Progenitor cell of endocrine pancreas (in vitro differentiated cells): ENCODE measurements at regions not wholly inside any gene's neighbourhood (a gene's known extent, or its start where the extent isn't known, plus 50 kb on each side); places are given as distances from the start of the nearest gene placed in this dataset.

ENCODE experiments used
- DNase-seq: peaks from one replicate; pipeline ENCODE4 v3.0.0; 2021; ENCODE audit warnings: low spot score; ENCODE audit not compliant: unreplicated experiment
- H3K27ac Mint-ChIP-seq: 2 replicates; pipeline ENCODE4 v1.8.0; 2021; ENCODE audit warnings: mild to moderate bottlenecking, moderate library complexity, mixed read lengths
- H3K27me3 Mint-ChIP-seq: 2 replicates; pipeline ENCODE4 v1.8.0; 2021; ENCODE audit warnings: mixed read lengths
- H3K36me3 Mint-ChIP-seq: 2 replicates; pipeline ENCODE4 v1.8.0; 2022; ENCODE audit warnings: mixed read lengths; ENCODE audit not compliant: insufficient read depth
- H3K4me1 Mint-ChIP-seq: 2 replicates; pipeline ENCODE4 v1.8.0; 2021; ENCODE audit warnings: low read depth, mixed read lengths
- H3K4me3 Mint-ChIP-seq: 2 replicates; pipeline ENCODE4 v1.8.0; 2021; ENCODE audit warnings: low read depth, mild to moderate bottlenecking, moderate library complexity, mixed read lengths
- H3K9me3 Mint-ChIP-seq: 2 replicates; pipeline ENCODE4 v1.8.0; 2021; ENCODE audit warnings: low read depth, mixed read lengths
- TF ChIP-seq, protein P1 (sequence below): fragments of 200-600 bp; sonication (generic); IDR thresholded peaks from one replicate; pipeline ENCODE4 v1.5.0; 2021; ENCODE audit warnings: antibody characterized with exemption, mild to moderate bottlenecking; ENCODE audit not compliant: unreplicated experiment

DNA sequence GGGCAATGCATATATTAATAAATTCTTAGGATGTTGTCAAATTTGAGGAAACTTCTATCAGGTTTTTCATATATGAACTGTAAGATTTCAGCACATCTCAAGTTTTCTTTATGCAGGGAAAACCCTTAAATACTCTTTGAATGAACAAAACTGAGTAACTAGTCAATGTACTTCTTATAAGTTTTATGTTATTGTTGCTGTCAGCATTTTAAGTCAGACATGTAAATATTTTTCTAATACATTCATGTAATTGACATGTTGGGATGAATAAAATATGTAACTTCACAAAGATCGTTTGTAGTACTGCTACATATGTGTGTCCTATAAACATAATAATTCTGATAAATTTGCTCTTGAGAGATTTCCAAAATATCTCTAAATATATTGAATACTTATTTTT is 109.6 kb downstream of the BMP4 start:
- no peak overlapping the region for H3K4me3 Mint-ChIP-seq
- H3K27ac Mint-ChIP-seq = no peak overlapping the region
- TF ChIP-seq, protein P1, sequence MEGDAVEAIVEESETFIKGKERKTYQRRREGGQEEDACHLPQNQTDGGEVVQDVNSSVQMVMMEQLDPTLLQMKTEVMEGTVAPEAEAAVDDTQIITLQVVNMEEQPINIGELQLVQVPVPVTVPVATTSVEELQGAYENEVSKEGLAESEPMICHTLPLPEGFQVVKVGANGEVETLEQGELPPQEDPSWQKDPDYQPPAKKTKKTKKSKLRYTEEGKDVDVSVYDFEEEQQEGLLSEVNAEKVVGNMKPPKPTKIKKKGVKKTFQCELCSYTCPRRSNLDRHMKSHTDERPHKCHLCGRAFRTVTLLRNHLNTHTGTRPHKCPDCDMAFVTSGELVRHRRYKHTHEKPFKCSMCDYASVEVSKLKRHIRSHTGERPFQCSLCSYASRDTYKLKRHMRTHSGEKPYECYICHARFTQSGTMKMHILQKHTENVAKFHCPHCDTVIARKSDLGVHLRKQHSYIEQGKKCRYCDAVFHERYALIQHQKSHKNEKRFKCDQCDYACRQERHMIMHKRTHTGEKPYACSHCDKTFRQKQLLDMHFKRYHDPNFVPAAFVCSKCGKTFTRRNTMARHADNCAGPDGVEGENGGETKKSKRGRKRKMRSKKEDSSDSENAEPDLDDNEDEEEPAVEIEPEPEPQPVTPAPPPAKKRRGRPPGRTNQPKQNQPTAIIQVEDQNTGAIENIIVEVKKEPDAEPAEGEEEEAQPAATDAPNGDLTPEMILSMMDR = no peak
- no peaks in the 10 kb centered on the region for H3K27me3 Mint-ChIP-seq
- no peaks in the 10 kb centered on the region for H3K36me3 Mint-ChIP-seq
- H3K9me3 Mint-ChIP-seq = no peaks in the 10 kb centered on the region
- DNase-seq = no peak
- peaks cover 11% of the 10 kb centered on the region for H3K4me1 Mint-ChIP-seq

DNA sequence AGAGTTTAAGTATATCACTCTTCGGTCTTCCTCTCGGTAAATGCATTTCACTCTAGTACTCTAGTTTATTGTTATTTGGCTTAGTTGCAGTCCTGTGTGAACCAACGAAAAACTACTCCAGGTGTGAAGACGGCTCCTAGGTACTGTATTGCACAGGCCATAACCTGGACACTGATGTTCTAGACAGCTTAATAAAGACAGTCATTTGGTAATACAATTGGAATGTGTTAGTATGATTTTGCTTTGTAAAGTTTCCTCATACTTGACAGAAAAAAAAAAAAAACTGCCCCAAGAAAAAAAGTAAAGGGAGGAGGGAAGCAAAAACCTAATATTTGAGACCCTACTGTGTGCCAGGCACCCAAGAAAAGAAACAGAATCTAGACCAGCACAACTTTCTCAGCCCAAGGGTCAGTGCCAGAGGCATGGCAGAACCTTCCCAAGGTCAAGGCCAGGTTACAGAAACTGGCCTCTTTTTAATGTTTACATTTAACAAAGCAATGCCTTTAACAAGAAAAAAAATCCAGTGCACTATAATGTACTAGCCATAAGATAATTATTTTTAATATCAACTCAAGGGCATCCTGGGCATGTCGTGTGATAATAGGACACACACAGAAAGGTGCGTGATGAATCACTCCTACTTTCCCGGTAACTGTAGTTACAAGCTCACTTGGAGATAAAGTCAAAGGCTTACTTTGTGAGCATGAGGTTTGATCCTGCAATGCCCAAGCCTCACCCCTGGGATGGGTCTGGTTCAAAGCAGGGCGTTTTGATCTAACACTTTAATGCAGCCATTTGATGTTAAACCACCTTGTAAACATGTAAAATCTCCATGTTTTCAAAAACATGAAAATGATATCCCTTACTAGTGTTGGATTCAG is 110.6 kb downstream of the BMP4 start:
- TF ChIP-seq, protein P1 = no peak
- no peaks in the 10 kb centered on the region for H3K9me3 Mint-ChIP-seq
- H3K27ac Mint-ChIP-seq = no peak overlapping the region
- peaks cover 11% of the 10 kb centered on the region for H3K4me1 Mint-ChIP-seq
- no peak overlapping the region for H3K4me3 Mint-ChIP-seq
- no peaks in the 10 kb centered on the region for H3K36me3 Mint-ChIP-seq
- DNase-seq = no peak
- H3K27me3 Mint-ChIP-seq = no peaks in the 10 kb centered on the region

GRCh38 chr14:53842938-53843337 is 113.7 kb downstream of the BMP4 start:
- Mint-ChIP-seq H3K36me3 (peaks cover 3% of the 10 kb centered on the region), H3K4me1 (peaks cover 5% of the 10 kb centered on the region), H3K27ac (peak overlapping the region; percentile 50), H3K4me3 (no peak overlapping the region), H3K27me3 (no peaks in the 10 kb centered on the region), H3K9me3 (peaks cover 3% of the 10 kb centered on the region)
- TF ChIP-seq, protein P1 = no peak
- no peak for DNase-seq

DNA sequence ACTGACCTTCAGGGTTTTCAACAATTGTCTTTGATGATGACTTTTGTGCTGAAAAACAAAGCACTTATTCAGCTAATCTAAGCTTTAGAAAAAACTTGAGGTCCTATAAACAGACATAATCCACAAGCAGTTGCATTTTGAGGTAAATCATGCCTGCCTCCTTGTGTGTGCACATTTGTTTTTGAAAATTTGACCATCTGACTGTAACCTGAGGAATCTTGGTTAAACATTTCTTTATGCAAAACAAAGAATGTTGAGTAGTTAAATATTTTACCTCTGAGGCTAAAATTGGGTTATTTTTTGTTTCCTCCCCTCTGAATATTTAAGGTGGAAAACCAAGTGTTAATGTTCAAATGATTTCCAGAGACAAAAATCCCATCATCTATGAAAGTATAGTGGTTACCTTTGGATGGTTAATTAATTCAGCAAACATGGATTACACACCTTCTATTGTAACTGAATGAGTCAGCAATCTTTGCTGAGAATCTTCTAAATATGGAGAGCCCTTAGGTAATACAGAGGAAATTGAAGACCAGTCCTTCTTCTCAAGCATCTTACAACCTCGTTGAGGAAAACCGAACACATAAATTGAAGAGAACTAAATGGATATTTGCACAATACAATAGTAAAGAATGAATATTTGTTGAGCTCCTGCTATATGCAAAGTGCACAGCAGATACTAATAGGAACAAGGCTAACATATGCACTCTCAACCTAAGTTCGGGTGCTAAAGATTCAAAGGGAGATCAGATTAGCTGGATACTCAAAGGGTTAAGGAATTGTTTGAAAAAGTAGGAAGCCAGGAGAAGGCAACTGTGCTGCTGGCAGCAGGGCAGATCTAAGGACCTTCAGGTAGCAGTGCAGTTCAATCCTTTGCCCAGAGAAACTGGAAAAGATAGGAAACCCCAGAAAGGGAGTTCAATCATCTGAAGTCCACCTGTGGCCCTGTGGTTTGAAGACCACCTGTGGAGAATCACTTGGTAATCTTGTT is 115.2 kb downstream of the BMP4 start:
- Mint-ChIP-seq H3K27me3 (no peaks in the 10 kb centered on the region), H3K9me3 (peaks cover 3% of the 10 kb centered on the region), H3K36me3 (peaks cover 3% of the 10 kb centered on the region), H3K27ac (no peak overlapping the region), H3K4me1 (peaks cover 5% of the 10 kb centered on the region), H3K4me3 (no peak overlapping the region)
- no peak for DNase-seq
- TF ChIP-seq, protein P1 = no peak

GRCh38 chr14:53840444-53840843 is 116.2 kb downstream of the BMP4 start:
- H3K27ac Mint-ChIP-seq = no peak overlapping the region
- DNase-seq = no peak
- H3K27me3 Mint-ChIP-seq = no peaks in the 10 kb centered on the region
- no peak overlapping the region for H3K4me3 Mint-ChIP-seq
- H3K4me1 Mint-ChIP-seq = peaks cover 3% of the 10 kb centered on the region
- TF ChIP-seq, protein P1 = no peak
- H3K9me3 Mint-ChIP-seq = peaks cover 3% of the 10 kb centered on the region
- peaks cover 3% of the 10 kb centered on the region for H3K36me3 Mint-ChIP-seq
